Activated T-cell treated with anti-CD3 and anti-CD28 coated beads, Interleukin-2, amount 50 U/mL, for 72 hours (primary cell): ENCODE measurements at regions not wholly inside any gene's neighbourhood (a gene's known extent, or its start where the extent isn't known, plus 50 kb on each side); places are given as distances from the start of the nearest gene placed in this dataset.

Experiments used
- ATAC-seq, 2 donors: fragments of 150-1000 bp; cut with Tn5 transposase; replicated peaks in 1 of 2; 2 replicates each; pipeline ENCODE4 v1.10.0; 2021; ENCODE audit warnings: moderate library complexity in 2 of 2, mild to moderate bottlenecking in 1 of 2
- DNase-seq, 2 donors: peaks; one replicate each; pipeline ENCODE4 v3.0.0; 2021 to 2022; ENCODE audit warnings: mixed read lengths in 1 of 2
- H3K27ac Mint-ChIP-seq: one replicate; pipeline ENCODE4 v1.8.0; 2022; ENCODE audit warnings: mild to moderate bottlenecking, moderate library complexity, mixed read lengths
- H3K27me3 Mint-ChIP-seq: one replicate; pipeline ENCODE4 v1.8.0; 2022; ENCODE audit warnings: low read depth, mixed read lengths
- H3K36me3 Mint-ChIP-seq, 2 donors: one replicate each; pipeline ENCODE4 v1.8.0; 2022; ENCODE audit warnings: mixed read lengths in 2 of 2, mild to moderate bottlenecking in 1 of 2; ENCODE audit not compliant: insufficient read depth in 2 of 2
- H3K4me1 Mint-ChIP-seq: one replicate; pipeline ENCODE4 v1.8.0; 2022; ENCODE audit warnings: low read depth, mixed read lengths
- H3K4me3 Mint-ChIP-seq, 2 donors: one replicate each; pipeline ENCODE4 v1.8.0; 2022; ENCODE audit warnings: mild to moderate bottlenecking in 2 of 2, mixed read lengths in 2 of 2, moderate library complexity in 2 of 2
- H3K9me3 Mint-ChIP-seq, 2 donors: one replicate each; pipeline ENCODE4 v1.8.0; 2022; ENCODE audit warnings: mixed read lengths in 2 of 2

DNA sequence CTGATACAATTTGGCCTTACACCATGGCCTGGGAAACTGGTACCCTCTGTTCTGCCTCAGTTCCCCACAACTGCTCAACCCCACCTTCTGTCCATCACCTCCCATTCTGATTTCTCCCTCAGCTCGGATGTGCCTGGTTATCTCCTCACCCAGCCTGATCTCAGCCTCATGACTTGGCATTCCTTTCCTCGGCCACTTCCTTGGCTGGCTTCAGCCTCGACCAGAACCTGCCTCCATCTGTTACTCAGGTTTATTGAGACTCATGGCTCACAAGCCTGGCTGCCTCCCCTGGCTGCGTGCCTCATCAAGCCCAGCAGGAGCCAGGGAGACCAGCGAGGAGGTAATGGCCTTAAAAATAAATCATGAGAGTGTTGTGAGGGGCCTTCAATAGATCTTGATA lies 356.2 kb upstream of the SPRED2 start:
- no peak for DNase-seq
- no peak overlapping the region for H3K27ac Mint-ChIP-seq
- H3K4me3 Mint-ChIP-seq: no peak overlapping the region
- H3K36me3 Mint-ChIP-seq: no peaks in the 10 kb centered on the region
- H3K27me3 Mint-ChIP-seq: peaks cover 6% of the 10 kb centered on the region
- no peak for ATAC-seq
- peaks cover 2 to 3% of the 10 kb centered on the region in 2 donors for H3K9me3 Mint-ChIP-seq
- no peaks in the 10 kb centered on the region for H3K4me1 Mint-ChIP-seq

DNA sequence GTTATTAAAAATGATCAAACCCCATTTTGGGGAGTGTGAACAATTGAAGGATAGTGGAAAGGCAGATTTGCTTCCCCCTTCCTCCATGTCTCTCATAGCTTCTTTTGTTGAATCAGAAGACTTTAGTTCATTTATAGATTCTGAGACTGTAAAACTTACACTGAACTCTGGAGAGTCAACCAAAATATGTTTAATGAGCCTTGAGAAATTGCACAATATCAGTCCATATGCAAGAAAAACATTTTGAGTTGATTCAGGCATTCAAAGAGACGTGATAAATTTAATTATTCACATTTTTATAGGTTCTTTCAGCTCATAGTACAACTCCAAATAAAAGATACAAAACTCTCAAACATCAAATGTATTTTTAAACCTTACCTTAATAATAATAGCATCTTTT lies 354.4 kb upstream of the SPRED2 start:
- no peak overlapping the region for H3K27ac Mint-ChIP-seq

DNA sequence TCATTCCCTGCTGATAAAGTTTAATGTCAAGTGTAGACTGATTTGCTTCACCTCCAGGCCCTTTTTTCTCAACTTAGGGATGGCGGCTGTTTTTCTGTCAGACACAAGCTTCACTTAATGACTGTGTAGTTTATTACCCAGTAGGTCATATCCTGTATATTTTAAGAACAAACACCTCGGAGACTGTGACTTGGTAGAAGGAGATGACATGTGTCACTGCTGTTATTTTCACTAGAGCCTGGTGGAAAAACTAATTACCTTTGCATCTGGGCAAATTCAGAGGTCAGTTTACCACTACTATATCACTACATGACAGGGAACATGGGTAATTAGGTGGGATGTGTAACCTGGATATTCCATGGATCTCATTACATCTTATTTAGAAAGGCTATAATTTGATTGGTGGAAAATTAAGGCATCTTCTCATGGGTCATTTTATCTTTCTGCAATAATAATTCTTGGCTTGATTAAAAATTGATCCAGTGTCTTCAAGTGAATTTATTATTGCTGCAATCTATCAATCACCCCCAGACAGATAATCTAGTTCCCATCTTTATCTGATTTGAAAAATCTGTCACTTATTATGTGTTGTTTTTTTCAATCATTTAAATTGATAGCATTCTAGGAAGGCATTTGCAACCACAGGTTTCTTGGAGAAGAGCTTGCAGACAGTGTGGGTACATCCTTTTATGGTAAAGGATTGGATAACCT lies 353.8 kb upstream of the SPRED2 start:
- H3K4me1 Mint-ChIP-seq: no peaks in the 10 kb centered on the region
- no peak for DNase-seq
- peaks cover 2 to 3% of the 10 kb centered on the region in 2 donors for H3K9me3 Mint-ChIP-seq
- H3K36me3 Mint-ChIP-seq: no peaks in the 10 kb centered on the region
- H3K4me3 Mint-ChIP-seq: no peak overlapping the region
- peaks cover 13% of the 10 kb centered on the region for H3K27me3 Mint-ChIP-seq
- ATAC-seq: no peak
- H3K27ac Mint-ChIP-seq: no peak overlapping the region

More for the DNA sequence above, 354.4 kb upstream of the SPRED2 start:
- Mint-ChIP-seq H3K4me1 (no peaks in the 10 kb centered on the region), H3K9me3 (peaks cover 2 to 3% of the 10 kb centered on the region in 2 donors), H3K4me3 (no peak overlapping the region), H3K27me3 (peaks cover 13% of the 10 kb centered on the region), H3K36me3 (no peaks in the 10 kb centered on the region)
- DNase-seq (no peak), ATAC-seq (no peak)

DNA sequence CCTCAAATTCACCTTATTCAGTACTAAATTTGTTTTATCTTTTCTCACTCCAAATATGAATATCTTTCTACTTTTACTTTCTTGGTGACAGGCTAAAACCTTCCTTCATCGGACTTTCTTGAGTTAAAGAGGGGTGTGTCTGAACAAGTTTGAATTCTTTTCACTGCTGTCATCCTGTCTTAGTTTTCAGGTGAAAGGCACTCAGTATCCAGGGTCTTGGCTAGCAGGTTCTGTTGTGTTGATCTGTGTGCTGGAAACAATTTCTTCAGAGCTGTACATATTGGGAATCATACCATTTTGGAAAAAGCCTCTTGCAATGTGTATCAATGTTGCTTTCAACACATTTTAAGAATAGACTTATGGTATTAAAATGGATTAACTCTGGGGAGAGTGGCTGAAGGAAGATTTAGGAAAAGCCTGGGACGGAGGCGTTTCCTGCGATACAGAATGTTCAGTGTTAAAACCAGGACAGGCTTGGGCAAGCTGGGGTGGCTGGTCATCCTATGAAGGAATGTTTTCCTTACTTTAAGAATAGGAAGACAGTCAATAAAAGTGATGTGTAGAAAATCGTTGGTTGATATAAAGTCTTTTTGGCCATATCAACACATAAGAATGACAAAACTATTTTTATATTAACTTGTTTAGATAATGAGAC lies 350.7 kb upstream of the SPRED2 start:
- H3K4me3 Mint-ChIP-seq: no peak overlapping the region
- no peaks in the 10 kb centered on the region for H3K4me1 Mint-ChIP-seq
- H3K9me3 Mint-ChIP-seq: peaks cover 2 to 3% of the 10 kb centered on the region in 2 donors
- peaks cover 12% of the 10 kb centered on the region for H3K27me3 Mint-ChIP-seq
- DNase-seq: no peak
- no peaks in the 10 kb centered on the region for H3K36me3 Mint-ChIP-seq
- no peak overlapping the region for H3K27ac Mint-ChIP-seq
- no peak for ATAC-seq

DNA sequence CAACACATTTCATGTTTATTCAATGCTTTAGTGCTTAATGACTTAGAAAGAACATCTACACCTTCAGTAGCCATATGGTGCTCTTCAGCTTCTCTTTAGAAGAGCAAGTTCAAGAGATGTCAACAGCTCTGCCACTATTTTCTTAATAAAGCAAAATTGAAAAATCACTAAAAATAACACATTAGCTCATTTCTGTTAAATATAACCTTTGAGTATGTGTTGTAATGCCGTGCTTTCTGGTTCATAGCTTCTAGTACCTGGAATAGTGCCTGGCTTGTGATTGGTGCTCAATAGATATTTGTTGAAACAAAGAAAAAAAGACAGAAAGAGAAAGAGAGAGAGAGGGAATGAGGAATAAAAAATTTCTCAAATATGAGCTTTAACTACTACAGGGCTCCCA lies 349.8 kb upstream of the SPRED2 start:
- Mint-ChIP-seq H3K4me1 (no peaks in the 10 kb centered on the region), H3K9me3 (peaks cover 0 to 3% of the 10 kb centered on the region in 2 donors), H3K27ac (no peak overlapping the region), H3K4me3 (no peak overlapping the region), H3K36me3 (no peaks in the 10 kb centered on the region), H3K27me3 (peaks cover 6% of the 10 kb centered on the region)
- no peak for DNase-seq
- ATAC-seq: no peak

DNA sequence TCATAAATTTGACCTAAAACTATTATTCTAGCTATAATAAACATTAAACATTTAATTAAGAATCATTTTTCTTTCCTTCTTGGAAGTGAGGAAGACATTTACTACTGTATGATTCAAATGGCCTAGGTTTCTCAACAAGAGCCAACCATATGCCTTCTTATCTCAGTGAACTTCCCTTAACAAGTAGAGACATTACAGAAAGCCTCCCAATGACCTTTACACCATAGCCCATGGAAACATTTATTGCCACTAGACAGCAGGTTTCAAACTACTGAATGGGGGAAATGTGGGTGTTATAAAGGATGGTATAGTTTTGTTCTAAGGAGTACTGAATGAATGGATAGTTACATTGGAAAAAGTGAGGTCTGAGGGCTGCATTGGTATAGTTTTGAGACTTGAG lies 349.4 kb upstream of the SPRED2 start:
- ATAC-seq (no peak), DNase-seq (no peak)
- H3K36me3 Mint-ChIP-seq: no peaks in the 10 kb centered on the region
- no peaks in the 10 kb centered on the region for H3K4me1 Mint-ChIP-seq
- H3K4me3 Mint-ChIP-seq: no peak overlapping the region
- H3K27ac Mint-ChIP-seq: no peak overlapping the region
- peaks cover 0 to 3% of the 10 kb centered on the region in 2 donors for H3K9me3 Mint-ChIP-seq
- H3K27me3 Mint-ChIP-seq: peaks cover 6% of the 10 kb centered on the region

DNA sequence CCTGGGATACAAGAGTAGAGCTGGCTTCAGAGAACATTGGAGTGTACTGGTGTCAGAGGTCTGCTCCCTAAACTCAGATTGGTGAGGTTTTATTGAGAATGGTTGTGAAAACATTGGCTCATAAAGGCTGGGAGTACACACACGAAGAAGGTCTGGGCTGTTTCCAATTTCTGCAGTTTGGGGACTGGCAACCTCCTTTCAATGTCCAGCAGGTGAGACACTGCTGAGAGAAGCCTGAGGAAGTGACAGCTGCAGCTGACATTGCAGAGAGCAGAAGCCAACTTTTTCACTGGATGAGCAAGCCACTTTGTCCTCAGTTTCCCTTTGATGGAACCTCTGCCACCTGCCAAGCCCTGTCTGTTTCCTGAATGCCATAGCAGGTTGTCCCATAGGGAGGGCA lies 346.6 kb upstream of the SPRED2 start:
- no peak for ATAC-seq
- DNase-seq: no peak
- peaks cover 12% of the 10 kb centered on the region for H3K27me3 Mint-ChIP-seq
- H3K27ac Mint-ChIP-seq: no peak overlapping the region
- peaks cover 0 to 2% of the 10 kb centered on the region in 2 donors for H3K9me3 Mint-ChIP-seq
- H3K36me3 Mint-ChIP-seq: no peaks in the 10 kb centered on the region
- no peaks in the 10 kb centered on the region for H3K4me1 Mint-ChIP-seq
- H3K4me3 Mint-ChIP-seq: no peak overlapping the region

DNA sequence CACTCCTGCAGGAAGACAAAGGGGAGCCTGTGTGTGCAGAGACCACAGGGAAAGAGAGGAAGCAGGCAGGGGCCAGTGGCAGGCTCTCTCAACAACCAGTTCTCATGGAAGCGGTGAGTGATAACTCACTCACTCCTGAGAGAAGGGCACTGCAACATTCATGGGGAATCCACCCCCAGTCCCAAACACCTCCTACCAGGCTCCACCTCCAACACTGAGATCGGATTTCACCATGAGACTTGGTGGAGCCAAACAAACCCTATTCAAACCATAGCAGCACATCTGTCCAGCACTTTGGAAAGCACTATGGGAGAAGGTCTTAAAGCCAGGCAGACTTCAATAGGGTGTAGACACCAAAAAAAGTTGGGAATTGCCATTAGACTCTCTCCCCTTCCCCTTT lies 345.7 kb upstream of the SPRED2 start:
- ATAC-seq (no peak), DNase-seq (no peak)
- Mint-ChIP-seq H3K4me3 (no peak overlapping the region), H3K27ac (no peak overlapping the region), H3K36me3 (no peaks in the 10 kb centered on the region), H3K9me3 (peaks cover 0 to 2% of the 10 kb centered on the region in 2 donors), H3K27me3 (peaks cover 12% of the 10 kb centered on the region), H3K4me1 (no peaks in the 10 kb centered on the region)

DNA sequence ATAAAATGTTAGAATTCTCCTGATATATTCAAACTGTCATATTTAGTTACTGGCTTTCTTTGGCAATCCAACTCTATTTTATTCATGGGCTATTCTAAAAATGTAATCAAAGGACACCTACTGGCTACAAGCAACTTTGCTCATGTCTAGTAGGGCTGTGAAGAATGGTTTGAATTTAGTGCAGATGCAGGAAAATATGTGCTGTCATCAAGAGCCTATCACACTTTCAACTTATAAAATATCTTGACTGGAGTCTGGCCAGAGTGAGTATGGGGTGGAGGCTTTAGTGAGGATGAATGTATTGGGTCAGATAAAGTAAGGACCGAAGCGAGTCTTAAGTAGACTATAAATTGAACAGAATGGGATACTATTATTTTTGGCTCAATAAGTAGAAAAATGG lies 343.4 kb upstream of the SPRED2 start:
- Mint-ChIP-seq H3K9me3 (peaks cover 0 to 2% of the 10 kb centered on the region in 2 donors), H3K4me1 (no peaks in the 10 kb centered on the region), H3K27me3 (peaks cover 6% of the 10 kb centered on the region), H3K4me3 (no peak overlapping the region), H3K27ac (no peak overlapping the region), H3K36me3 (no peaks in the 10 kb centered on the region)
- DNase-seq (no peak), ATAC-seq (no peak)

DNA sequence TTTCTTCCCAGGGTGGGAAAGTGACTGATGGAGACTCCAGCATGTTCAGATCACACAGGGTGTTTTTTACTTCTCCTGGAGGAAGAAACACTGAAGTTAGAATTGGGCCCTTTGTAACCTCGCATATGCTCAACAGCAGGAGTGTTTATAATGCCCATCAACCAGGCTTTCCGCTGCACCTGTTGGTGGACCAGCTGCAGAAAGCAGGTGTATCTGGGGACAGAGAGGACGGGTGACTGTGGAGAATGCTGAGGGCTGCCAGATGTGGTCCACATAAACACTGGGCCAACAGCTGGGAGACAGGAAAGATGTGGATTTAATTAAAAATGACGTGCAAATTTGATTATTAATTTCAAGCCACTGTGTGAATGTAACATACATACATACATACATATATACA lies 335.5 kb upstream of the SPRED2 start:
- no peak for DNase-seq
- Mint-ChIP-seq H3K9me3 (peaks cover 0 to 2% of the 10 kb centered on the region in 2 donors), H3K36me3 (no peaks in the 10 kb centered on the region), H3K27ac (no peak overlapping the region), H3K4me1 (no peaks in the 10 kb centered on the region), H3K4me3 (no peak overlapping the region), H3K27me3 (no peaks in the 10 kb centered on the region)
- no peak for ATAC-seq

DNA sequence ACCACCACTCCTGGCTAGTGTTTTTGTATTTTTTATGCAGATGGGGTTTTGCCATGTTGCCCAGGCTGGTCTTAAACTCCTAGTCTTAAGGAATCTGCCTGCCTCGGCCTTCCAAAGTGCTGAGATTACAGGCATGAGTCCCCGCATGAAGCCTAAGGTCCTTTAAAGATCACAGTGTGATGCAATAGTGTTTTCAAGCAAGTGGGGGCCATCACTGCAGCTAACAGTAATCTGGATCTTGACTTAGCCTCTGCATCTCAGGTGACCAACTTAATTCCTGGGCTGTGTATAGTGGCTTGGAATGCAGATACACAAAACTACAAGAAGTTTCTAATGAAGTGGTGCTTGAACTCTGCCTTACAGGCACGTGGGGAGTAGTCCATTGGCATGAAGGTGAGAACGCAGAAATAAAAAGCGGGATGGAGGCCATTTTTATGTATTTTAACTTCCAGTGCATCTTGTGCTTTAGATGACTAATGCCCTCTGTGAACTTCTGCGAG lies 334.4 kb upstream of the SPRED2 start:
- Mint-ChIP-seq H3K27ac (no peak overlapping the region), H3K9me3 (peaks cover 0 to 2% of the 10 kb centered on the region in 2 donors)
- ATAC-seq: no peak

DNA sequence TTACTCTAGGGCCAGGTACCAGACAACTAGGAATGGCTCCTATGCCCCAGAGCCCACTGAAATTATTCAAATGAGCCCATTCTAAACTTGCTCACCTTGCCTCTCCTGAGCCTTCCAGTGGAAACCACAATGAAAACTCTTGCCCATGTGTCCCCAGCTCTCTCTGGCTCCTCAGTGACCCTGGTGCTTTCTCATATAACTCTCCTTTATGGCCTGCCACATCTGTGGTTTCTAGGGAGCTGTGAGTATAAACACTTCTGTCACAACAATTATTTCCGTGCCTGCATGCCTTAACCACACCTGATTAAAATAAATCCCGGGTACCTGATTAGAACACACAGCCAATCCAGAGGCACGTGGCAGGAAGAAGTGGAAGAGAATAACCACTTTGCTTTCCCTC lies 333.0 kb upstream of the SPRED2 start:
- H3K9me3 Mint-ChIP-seq: peaks cover 0 to 2% of the 10 kb centered on the region in 2 donors
- H3K27ac Mint-ChIP-seq: no peak overlapping the region
- H3K36me3 Mint-ChIP-seq: no peaks in the 10 kb centered on the region
- ATAC-seq (no peak), DNase-seq (no peak)
- no peaks in the 10 kb centered on the region for H3K4me1 Mint-ChIP-seq
- no peak overlapping the region for H3K4me3 Mint-ChIP-seq
- peaks cover 4% of the 10 kb centered on the region for H3K27me3 Mint-ChIP-seq

More for the DNA sequence above, 334.4 kb upstream of the SPRED2 start:
- Mint-ChIP-seq H3K4me1 (no peaks in the 10 kb centered on the region), H3K27me3 (no peaks in the 10 kb centered on the region), H3K4me3 (no peak overlapping the region), H3K36me3 (no peaks in the 10 kb centered on the region)
- no peak for DNase-seq

DNA sequence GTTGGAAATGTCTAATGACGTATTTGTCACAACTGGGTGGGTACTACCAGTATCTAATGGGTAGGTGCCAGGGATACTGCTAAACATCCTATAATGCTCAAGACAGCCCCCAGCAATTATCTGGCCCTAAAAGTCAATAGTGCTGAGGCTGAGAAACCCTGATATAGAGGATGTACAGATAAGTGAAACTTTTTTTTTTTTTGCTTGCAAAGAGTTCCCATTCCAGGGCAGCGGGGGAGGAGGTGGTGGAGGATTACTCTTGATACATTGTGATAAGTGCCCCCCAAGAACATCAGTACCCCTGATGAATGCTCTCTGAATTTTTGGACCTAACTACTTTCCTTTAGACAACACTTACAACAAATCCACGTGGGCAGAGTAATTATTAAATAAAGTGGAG lies 329.7 kb upstream of the SPRED2 start:
- Mint-ChIP-seq H3K4me3 (no peak overlapping the region), H3K9me3 (peaks cover 6 to 11% of the 10 kb centered on the region in 2 donors), H3K36me3 (peaks cover 0 to 3% of the 10 kb centered on the region in 2 donors), H3K27ac (no peak overlapping the region), H3K27me3 (peaks cover 9% of the 10 kb centered on the region), H3K4me1 (no peaks in the 10 kb centered on the region)
- DNase-seq (no peak), ATAC-seq (no peak)
